Type B pancreatic cell (in vitro differentiated cells): ENCODE measurements at regions not wholly inside any gene's neighbourhood (a gene's known extent, or its start where the extent isn't known, plus 50 kb on each side); places are given as distances from the start of the nearest gene placed in this dataset.

Experiments
- DNase-seq: peaks from one replicate; pipeline ENCODE4 v3.0.0; 2021; ENCODE audit warnings: mixed read lengths; ENCODE audit not compliant: unreplicated experiment; ENCODE audit errors: extremely low spot score
- H3K27ac Mint-ChIP-seq: 2 replicates; pipeline ENCODE4 v1.8.0; 2021; ENCODE audit warnings: mild to moderate bottlenecking, mixed read lengths
- H3K27me3 Mint-ChIP-seq: 2 replicates; pipeline ENCODE4 v1.8.0; 2021; ENCODE audit warnings: mixed read lengths
- H3K36me3 Mint-ChIP-seq: 2 replicates; pipeline ENCODE4 v1.8.0; 2021; ENCODE audit warnings: mixed read lengths
- H3K4me1 Mint-ChIP-seq: one replicate; pipeline ENCODE4 v1.8.0; 2021; ENCODE audit warnings: mixed read lengths; ENCODE audit not compliant: unreplicated experiment
- H3K4me3 Mint-ChIP-seq: 2 replicates; pipeline ENCODE4 v1.8.0; 2021; ENCODE audit warnings: mild to moderate bottlenecking, mixed read lengths
- H3K9me3 Mint-ChIP-seq: 2 replicates; pipeline ENCODE4 v1.8.0; 2021; ENCODE audit warnings: mixed read lengths
- TF ChIP-seq, protein P1 (sequence below): fragments of 200-600 bp; sonication (generic); conservative IDR thresholded peaks from 2 replicates; pipeline ENCODE4 v1.5.0; 2021; ENCODE audit warnings: antibody characterized with exemption, mild to moderate bottlenecking

DNA sequence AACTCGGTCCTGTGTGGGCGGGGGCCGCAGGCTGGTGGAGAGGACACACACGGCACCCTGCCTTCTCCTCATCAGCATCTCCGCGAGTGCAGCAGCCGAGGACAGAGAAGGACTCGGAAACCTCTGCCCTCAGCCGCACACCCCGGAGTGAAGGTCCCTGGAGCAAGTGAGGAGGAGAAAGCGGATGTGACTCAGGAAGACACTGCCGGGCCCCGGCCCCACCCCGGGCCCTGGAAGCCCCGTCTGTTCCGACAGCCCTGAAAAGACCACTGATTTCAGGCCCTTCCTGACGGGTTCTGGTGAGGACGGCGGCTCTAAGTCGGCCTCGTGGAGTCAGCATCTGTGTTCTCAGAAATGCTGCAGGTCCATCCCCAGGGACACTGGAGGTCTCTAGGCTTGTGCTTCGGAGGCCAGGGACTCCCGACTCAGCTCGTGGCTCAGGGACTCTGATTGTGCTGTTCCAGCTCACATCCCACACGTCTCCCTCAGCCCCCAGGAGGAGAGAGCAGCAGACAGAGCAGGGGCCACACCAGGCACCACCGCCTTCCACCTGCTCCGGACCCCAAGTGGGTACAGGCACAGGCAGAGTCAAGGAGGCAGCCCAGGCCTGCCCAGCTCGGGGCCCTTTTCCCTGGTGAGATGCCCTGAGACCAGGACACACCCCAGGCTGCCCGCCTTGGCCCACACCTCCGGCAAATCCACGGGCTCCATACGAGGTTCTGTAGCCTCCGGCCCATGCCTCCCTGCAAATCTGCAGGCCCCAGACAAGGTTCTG is 134.5 kb upstream of the NKX1-1 start:
- Mint-ChIP-seq H3K9me3 (no peaks in the 10 kb centered on the region), H3K27me3 (peaks cover 10% of the 10 kb centered on the region), H3K4me3 (no peak overlapping the region), H3K27ac (no peak overlapping the region), H3K4me1 (peaks cover 4% of the 10 kb centered on the region), H3K36me3 (no peaks in the 10 kb centered on the region)
- TF ChIP-seq, protein P1, sequence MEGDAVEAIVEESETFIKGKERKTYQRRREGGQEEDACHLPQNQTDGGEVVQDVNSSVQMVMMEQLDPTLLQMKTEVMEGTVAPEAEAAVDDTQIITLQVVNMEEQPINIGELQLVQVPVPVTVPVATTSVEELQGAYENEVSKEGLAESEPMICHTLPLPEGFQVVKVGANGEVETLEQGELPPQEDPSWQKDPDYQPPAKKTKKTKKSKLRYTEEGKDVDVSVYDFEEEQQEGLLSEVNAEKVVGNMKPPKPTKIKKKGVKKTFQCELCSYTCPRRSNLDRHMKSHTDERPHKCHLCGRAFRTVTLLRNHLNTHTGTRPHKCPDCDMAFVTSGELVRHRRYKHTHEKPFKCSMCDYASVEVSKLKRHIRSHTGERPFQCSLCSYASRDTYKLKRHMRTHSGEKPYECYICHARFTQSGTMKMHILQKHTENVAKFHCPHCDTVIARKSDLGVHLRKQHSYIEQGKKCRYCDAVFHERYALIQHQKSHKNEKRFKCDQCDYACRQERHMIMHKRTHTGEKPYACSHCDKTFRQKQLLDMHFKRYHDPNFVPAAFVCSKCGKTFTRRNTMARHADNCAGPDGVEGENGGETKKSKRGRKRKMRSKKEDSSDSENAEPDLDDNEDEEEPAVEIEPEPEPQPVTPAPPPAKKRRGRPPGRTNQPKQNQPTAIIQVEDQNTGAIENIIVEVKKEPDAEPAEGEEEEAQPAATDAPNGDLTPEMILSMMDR, result no peak
- no peak for DNase-seq

DNA sequence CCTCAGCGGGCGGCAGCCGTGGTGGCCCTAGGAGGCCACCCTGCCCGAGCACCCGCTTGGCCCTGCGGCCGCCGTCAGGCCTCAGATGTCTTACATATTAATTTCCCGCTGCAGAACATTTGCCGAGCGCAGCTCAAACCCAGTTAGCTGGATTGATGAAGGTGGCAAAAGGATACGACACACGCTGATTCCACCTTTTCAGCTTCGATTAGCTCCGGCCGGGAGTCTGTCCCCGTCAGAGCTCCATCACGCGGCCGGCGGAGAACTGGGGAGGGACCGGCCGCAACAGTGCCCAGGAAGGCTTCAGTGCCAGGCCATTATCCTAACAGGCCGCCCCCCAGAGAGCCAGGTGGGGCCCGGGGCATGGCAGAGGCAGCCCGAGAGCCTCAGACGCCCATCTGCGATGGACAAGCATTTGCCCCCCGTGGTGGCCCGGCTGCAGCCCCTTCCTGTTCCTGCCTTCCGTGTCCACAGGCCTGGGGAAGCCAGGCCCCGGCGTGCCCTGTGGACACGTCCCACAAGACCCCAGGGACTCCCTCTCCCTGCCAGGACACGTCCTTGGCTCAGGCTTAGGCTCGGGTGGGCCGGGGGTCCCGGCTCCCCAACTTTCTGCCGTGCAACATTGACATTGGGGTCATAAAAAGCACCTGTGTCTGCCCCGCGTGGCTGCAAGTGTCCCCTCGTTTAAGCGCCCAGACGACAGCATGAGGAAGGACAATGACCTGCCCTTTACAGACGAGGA is 133.8 kb upstream of the NKX1-1 start:
- Mint-ChIP-seq H3K27ac (no peak overlapping the region), H3K36me3 (no peaks in the 10 kb centered on the region)

DNA sequence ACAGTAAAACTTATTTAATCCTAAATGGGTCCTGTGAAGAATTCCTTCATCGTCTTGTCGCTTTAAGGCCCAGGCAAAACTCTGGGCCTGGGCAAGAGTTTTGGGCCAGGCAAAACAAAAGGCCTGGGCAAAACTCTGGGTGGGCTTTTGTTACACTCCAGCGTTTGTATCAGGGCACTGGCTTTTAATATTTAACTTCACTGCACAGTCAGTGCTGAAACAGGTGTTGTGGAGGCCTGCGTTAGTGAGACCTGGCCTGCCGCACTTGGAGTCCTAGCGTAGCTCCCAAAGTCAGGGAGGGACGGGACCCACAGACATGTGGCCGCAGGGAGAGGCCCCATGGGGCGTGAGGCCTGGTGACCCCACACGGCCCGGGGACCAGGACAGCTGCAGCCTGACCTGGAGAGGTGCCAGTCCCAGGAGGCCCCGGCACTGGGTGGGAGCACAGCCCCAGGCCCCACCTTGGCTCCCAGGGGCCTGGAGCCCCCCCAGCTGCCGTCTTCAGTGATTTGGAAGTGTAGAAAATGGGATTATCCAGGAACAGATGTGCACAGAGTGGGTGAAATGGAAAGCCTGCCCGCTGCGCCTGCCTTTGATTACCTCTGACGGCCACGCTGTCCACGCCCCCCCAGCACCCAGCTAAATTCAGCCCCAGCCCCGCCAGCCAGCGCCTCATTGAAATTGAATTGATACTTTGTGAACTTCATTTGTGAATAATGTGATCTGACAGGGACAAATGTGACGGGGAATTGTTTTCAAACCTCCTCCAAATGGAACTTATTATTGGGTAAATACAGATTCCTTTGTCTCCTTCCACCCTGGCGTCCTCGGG is 132.9 kb upstream of the NKX1-1 start:
- Mint-ChIP-seq H3K27me3 (peaks cover 20% of the 10 kb centered on the region), H3K4me3 (no peak overlapping the region), H3K36me3 (no peaks in the 10 kb centered on the region), H3K4me1 (peaks cover 5% of the 10 kb centered on the region), H3K27ac (no peak overlapping the region), H3K9me3 (no peaks in the 10 kb centered on the region)
- DNase-seq, result no peak
- TF ChIP-seq, protein P1, result no peak

More for the DNA sequence above, 133.8 kb upstream of the NKX1-1 start:
- H3K27me3 Mint-ChIP-seq, result peaks cover 14% of the 10 kb centered on the region
- H3K9me3 Mint-ChIP-seq, result no peaks in the 10 kb centered on the region
- H3K4me3 Mint-ChIP-seq, result no peak overlapping the region
- H3K4me1 Mint-ChIP-seq, result peaks cover 4% of the 10 kb centered on the region
- no peak for DNase-seq
- TF ChIP-seq, protein P1, result no peak

DNA sequence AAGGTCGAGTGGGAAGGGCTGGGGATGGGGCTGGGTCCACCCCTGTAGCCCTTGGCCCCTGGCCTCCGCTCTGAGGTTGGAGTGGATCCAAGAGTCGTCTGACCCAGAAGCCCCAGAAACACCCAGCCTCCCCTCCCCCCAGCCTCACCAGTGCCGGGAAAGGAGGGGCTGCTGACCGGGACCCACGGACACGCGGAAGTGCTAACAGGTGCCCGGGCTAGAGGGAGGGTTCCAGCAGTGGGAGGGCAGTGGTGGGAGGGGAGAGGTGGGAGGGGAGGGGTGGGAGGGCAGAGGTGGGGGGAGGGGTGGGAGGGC is 131.8 kb upstream of the NKX1-1 start:
- H3K4me3 Mint-ChIP-seq, result no peak overlapping the region
- no peaks in the 10 kb centered on the region for H3K36me3 Mint-ChIP-seq
- H3K27me3 Mint-ChIP-seq, result peaks cover 31% of the 10 kb centered on the region
- H3K9me3 Mint-ChIP-seq, result no peaks in the 10 kb centered on the region
- TF ChIP-seq, protein P1, result no peak
- no peak for DNase-seq
- H3K4me1 Mint-ChIP-seq, result peaks cover 14% of the 10 kb centered on the region
- H3K27ac Mint-ChIP-seq, result no peak overlapping the region

DNA sequence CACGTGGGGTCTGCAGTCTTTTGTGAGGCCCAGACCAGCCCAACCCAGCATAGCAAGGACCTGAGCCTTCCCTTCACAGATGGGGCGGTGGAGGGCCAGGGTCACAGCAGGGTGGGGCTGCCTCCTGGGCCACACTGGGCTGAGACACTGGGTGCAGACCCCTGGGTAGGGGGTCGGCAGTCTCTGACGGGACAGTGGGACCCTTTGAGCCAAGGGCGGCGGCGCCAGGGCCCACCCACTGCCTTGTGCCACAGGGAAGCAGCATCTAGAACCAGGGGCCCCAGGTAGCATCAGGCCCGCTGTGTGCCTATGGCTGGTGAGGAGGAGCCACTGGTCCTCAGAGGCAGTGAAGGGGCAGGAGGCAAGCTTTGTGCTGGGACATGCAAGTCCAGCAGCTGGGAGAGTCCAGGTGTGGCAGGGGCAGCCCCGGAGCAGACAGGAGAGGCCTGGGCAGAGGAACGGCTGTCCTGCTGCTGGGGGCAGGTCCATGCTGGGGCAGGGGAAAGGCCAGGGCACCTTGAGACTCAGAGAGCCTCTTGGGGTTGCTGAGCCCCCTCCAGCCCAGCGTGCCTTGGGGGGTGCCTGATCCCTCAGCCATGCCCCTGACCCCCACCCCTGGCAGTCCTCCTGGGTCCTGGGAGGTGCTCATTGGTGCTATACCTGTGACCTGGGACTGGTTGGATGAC is 131.3 kb upstream of the NKX1-1 start:
- Mint-ChIP-seq H3K27me3 (peaks cover 31% of the 10 kb centered on the region), H3K4me1 (peaks cover 14% of the 10 kb centered on the region), H3K9me3 (no peaks in the 10 kb centered on the region), H3K4me3 (no peak overlapping the region), H3K27ac (no peak overlapping the region), H3K36me3 (no peaks in the 10 kb centered on the region)
- DNase-seq, result no peak
- TF ChIP-seq, protein P1, result no peak
